Transverse colon (tissue), 4 donors: ENCODE measurements at regions not wholly inside any gene's neighbourhood (a gene's known extent, or its start where the extent isn't known, plus 50 kb on each side); places are given as distances from the start of the nearest gene placed in this dataset.
A peak's percentile ranks its signal among the peaks of the same experiment; 100 is the strongest.

Source experiments
- DNase-seq: peaks from one replicate; pipeline ENCODE4 v3.0.0-alpha.2; 2019
- H3K27ac ChIP-seq, 4 donors: fragments of 200-600 bp; sonication (generic); 2 replicates each; pipeline ENCODE4 v1.5.1; 2016 to 2018; ENCODE audit warnings: inconsistent platforms in 4 of 4
- H3K27me3 ChIP-seq: fragments of 200-600 bp; sonication (generic); 2 replicates; pipeline ENCODE4 v1.5.1; 2017; ENCODE audit warnings: inconsistent platforms
- H3K36me3 ChIP-seq, 4 donors: fragments of 200-600 bp; sonication (generic); 2 replicates each; pipeline ENCODE4 v1.5.1; 2017 to 2019; ENCODE audit warnings: inconsistent platforms in 4 of 4
- H3K4me1 ChIP-seq, 4 donors: fragments of 200-600 bp; sonication (generic); 2 replicates each; pipeline ENCODE4 v1.5.1; 2017 to 2020; ENCODE audit warnings: inconsistent platforms in 4 of 4
- H3K4me3 ChIP-seq, 4 donors: fragments of 200-600 bp; sonication (generic); 1 replicate in 1 of 4; 2 replicates in 3 of 4; pipeline versions ENCODE4 v1.5.1 to v1.6.1; 2017 to 2019; ENCODE audit warnings: inconsistent platforms in 4 of 4
- H3K9me3 ChIP-seq, 2 donors: fragments of 200-600 bp; sonication (generic); 2 replicates each; pipeline ENCODE4 v1.5.1; 2017 to 2019; ENCODE audit warnings: inconsistent platforms in 2 of 2
- EP300 ChIP-seq: sonication (generic); formaldehyde crosslinking; IDR thresholded peaks from one replicate; pipeline ENCODE4 v1.6.1; 2017; ENCODE audit warnings: antibody characterized with exemption, low read depth
- POLR2A ChIP-seq: fragments of 450-650 bp; IDR thresholded peaks from one replicate; pipeline ENCODE4 v1.6.1; 2016; ENCODE audit warnings: antibody characterized with exemption, mild to moderate bottlenecking, moderate library complexity
- POLR2AphosphoS5 ChIP-seq, 3 donors: sonication (generic); formaldehyde crosslinking; IDR thresholded peaks; one replicate each; pipeline ENCODE4 v1.6.1; 2016; ENCODE audit warnings: antibody characterized with exemption in 3 of 3
- WGBS, 2 donors: methylation state at CpG; one replicate each; pipeline ENCODE4 v1.1.5; 2018; ENCODE audit warnings: low coverage in 1 of 2; 5-methylcytosine and 5-hydroxymethylcytosine counted together
- in situ Hi-C, 4 donors: fragments of 200-750 bp; cut with MboI; loops; one replicate each; pipeline versions ENCODE4 v1.15.0 to v1.15.1; 2017; ENCODE audit warnings: low sequenced_read_pairs in 3 of 4, low pct_ligation_motif_present in 1 of 4, low pct_unique_long_range_greater_than_20kb in 1 of 4
- intact Hi-C: fragments of 100-400 bp; cut with DNase I; formaldehyde crosslinking; loops from one replicate; pipeline ENCODE4 v1.15.1; 2023; ENCODE audit warnings: low total_unique reads
- TF ChIP-seq, protein P1 (sequence below), 5 experiments: fragments of 200-600 bp in 3 of 5; fragments of 450-650 bp in 2 of 5; sonication (generic) in 3 of 5; IDR thresholded peaks; 1 replicate in 2 of 5; 2 replicates in 3 of 5; pipeline ENCODE4 v1.5.1; 2016 to 2017; ENCODE audit warnings: antibody characterized with exemption in 5 of 5, inconsistent platforms in 3 of 5, mild to moderate bottlenecking in 2 of 5, moderate library complexity in 1 of 5

GRCh38 chr18:31243740-31244512, 74.0 kb upstream of the DSG1 start:
- intact Hi-C loops (no loop called here), in situ Hi-C loops (no loop called here)
- peaks cover 4 to 55% (median 37%) of the 10 kb centered on the region in 4 donors for H3K4me1 ChIP-seq
- 57 to 58% methylated on average over 4 to 11 of the region's 11 CpGs for WGBS, 2 donors
- H3K27ac ChIP-seq: peak overlapping the region; percentile 51 to 72 (median 68)
- H3K27me3 ChIP-seq: no peaks in the 10 kb centered on the region
- H3K36me3 ChIP-seq: no peaks in the 10 kb centered on the region
- H3K4me3 ChIP-seq: no peak overlapping the region
- no peaks in the 10 kb centered on the region for H3K9me3 ChIP-seq
- DNase-seq: no peak
- TF ChIP-seq EP300 (no peak), POLR2A (no peak), POLR2AphosphoS5 (IDR thresholded peaks at IDR 0.05) (no peak)
- TF ChIP-seq, protein P1, sequence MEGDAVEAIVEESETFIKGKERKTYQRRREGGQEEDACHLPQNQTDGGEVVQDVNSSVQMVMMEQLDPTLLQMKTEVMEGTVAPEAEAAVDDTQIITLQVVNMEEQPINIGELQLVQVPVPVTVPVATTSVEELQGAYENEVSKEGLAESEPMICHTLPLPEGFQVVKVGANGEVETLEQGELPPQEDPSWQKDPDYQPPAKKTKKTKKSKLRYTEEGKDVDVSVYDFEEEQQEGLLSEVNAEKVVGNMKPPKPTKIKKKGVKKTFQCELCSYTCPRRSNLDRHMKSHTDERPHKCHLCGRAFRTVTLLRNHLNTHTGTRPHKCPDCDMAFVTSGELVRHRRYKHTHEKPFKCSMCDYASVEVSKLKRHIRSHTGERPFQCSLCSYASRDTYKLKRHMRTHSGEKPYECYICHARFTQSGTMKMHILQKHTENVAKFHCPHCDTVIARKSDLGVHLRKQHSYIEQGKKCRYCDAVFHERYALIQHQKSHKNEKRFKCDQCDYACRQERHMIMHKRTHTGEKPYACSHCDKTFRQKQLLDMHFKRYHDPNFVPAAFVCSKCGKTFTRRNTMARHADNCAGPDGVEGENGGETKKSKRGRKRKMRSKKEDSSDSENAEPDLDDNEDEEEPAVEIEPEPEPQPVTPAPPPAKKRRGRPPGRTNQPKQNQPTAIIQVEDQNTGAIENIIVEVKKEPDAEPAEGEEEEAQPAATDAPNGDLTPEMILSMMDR (IDR thresholded peaks at IDR 0.05): no peak

GRCh38 chr18:31244771-31245394, 73.1 kb upstream of the DSG1 start:
- no peak for DNase-seq
- TF ChIP-seq POLR2AphosphoS5 (IDR thresholded peaks at IDR 0.05) (no peak), POLR2A (no peak), EP300 (no peak)
- TF ChIP-seq, protein P1 (IDR thresholded peaks at IDR 0.05): no peak
- H3K9me3 ChIP-seq: no peaks in the 10 kb centered on the region
- no peaks in the 10 kb centered on the region for H3K27me3 ChIP-seq
- H3K4me3 ChIP-seq: no peak overlapping the region
- in situ Hi-C loops (no loop called here), intact Hi-C loops (no loop called here)
- peaks cover 4 to 55% (median 37%) of the 10 kb centered on the region in 4 donors for H3K4me1 ChIP-seq
- WGBS, 2 donors: 19% methylated on average over 7 of the region's 7 CpGs
- H3K36me3 ChIP-seq: no peaks in the 10 kb centered on the region
- H3K27ac ChIP-seq: peak overlapping the region; percentile 51 to 72 (median 68)

- TF ChIP-seq, protein P1 (IDR thresholded peaks at IDR 0.05): no peak
- TF ChIP-seq EP300 (no peak), POLR2A (no peak)
- Histone ChIP-seq H3K27me3 (no peaks in the 10 kb centered on the region), H3K9me3 (no peaks in the 10 kb centered on the region), H3K27ac (peak overlapping the region in 2 of 4 donors; percentile 10 to 51), H3K4me3 (no peak overlapping the region), H3K36me3 (no peaks in the 10 kb centered on the region), H3K4me1 (peaks cover 4 to 53% (median 37%) of the 10 kb centered on the region in 4 donors)
- 58 to 60% methylated on average over 3 of the region's 3 CpGs for WGBS, 2 donors
- in situ Hi-C loops: no loop called here
- intact Hi-C loops: no loop called here
- DNase-seq: no peak
Measured at GRCh38 chr18:31245820-31246219, 72.1 kb upstream of the DSG1 start.

GRCh38 chr18:31246460-31246859, 71.5 kb upstream of the DSG1 start:
- 71 to 86% methylated on average over 2 of the region's 2 CpGs for WGBS, 2 donors
- no peak for TF ChIP-seq EP300
- no peak for TF ChIP-seq POLR2A
- TF ChIP-seq, protein P1 (IDR thresholded peaks at IDR 0.05): no peak
- no peak for TF ChIP-seq POLR2AphosphoS5 (IDR thresholded peaks at IDR 0.05)
- no peak for DNase-seq
- H3K4me1 ChIP-seq: peaks cover 4 to 46% (median 30%) of the 10 kb centered on the region in 4 donors
- H3K4me3 ChIP-seq: no peak overlapping the region
- H3K9me3 ChIP-seq: no peaks in the 10 kb centered on the region
- H3K36me3 ChIP-seq: no peaks in the 10 kb centered on the region
- no peak overlapping the region for H3K27ac ChIP-seq
- intact Hi-C loops (no loop called here), in situ Hi-C loops (no loop called here)
- no peaks in the 10 kb centered on the region for H3K27me3 ChIP-seq
